HG03521 (cell line): ENCODE measurements at regions not wholly inside any gene's neighbourhood (a gene's known extent, or its start where the extent isn't known, plus 50 kb on each side); places are given as distances from the start of the nearest gene placed in this dataset.

Experiments used
- ATAC-seq: cut with Tn5 transposase; IDR thresholded peaks from one replicate; pipeline ENCODE4 v1.9.1; 2021; ENCODE audit warnings: mild to moderate bottlenecking, moderate library complexity; ENCODE audit not compliant: unreplicated experiment

DNA sequence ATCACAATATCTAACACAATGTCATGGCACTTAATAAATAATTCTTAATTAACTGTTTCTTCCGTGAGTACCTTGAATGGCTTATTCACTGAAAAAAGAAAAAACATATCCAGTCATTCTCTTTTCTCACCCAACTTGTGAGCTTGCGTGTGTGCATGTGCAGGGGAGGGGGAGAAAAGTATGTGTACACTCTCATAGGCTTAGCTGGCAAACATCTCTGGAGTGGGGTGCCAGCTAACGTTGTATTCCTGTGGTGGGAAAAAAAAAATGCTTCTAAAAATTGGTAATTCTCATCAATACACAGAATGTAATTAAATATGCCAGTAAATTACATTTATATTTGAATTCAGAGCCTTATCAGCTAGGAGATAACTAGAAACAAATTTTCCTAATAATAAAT, 291.9 kb upstream of the NOX3 start:
- no peak for ATAC-seq

DNA sequence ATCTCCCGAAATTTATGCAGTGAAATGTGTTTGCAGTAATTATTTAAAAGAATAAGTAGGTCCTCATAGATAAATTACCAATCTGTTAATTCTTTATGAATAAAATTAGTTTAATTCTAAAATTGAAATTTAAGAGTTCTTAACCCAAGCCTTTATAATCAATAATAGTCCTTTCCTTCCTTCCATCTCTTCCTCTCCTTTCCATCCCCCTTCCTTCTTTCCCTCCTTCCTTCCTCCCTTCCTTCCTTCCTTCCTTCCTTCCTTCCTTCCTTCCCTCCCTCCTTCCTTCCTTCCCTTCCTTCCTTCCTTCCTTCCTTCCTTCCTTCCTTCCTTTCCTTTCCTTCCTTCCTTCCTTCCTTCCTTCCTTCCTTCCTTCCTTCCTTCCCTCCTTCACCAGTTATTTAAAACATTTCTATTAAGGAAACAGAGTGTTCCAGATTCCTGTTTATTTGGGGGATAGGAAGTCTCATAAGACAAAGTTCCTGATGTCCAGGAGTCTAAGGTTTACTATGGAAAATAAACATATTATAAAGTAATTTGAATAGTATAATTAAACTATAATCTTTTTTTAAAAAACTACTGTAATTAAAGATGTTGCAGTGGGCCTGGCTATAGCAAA, 285.3 kb upstream of the NOX3 start:
- no peak for ATAC-seq

DNA sequence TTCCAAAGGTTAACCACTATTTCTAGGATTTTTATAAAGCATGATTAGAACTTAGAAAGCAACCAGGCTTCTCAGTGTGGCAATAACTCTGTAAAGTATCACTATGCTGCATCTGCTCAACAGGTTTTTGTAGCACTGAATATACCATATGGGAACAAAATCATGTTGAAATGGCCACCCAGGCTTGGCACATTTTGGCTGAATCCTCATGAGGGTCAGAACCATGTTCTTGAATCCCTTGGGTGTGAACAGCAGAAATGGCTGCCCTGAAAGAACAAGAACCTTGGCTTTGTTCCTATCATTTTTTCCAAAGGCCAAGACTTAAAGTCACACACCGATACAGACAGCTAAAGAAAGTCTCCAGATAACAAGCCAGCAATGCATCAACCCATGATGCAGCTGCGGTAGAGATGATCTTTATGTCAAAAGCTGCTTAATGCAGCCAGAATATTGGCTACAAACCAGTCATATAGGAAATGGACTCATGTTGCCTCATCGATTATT, 283.0 kb upstream of the NOX3 start:
- ATAC-seq = no peak

DNA sequence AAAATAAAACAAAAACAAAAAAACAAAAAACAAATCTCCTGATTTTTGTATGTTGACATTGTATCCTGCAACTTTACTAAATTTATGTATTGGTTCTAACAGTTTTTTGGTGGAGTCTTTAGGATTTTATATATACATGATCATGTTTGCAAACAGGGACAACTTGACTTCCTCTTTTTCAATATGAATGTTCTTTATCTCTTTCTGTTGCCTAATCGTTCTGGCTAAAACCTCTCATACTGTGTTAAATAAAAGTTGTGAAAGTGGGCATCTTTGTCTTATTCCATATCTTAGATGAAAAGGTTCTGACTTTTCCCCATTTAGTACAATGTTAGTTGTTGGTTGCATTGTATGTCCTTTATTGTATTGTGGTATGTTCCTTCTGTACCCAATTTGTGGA, 261.7 kb upstream of the NOX3 start:
- no peak for ATAC-seq

DNA sequence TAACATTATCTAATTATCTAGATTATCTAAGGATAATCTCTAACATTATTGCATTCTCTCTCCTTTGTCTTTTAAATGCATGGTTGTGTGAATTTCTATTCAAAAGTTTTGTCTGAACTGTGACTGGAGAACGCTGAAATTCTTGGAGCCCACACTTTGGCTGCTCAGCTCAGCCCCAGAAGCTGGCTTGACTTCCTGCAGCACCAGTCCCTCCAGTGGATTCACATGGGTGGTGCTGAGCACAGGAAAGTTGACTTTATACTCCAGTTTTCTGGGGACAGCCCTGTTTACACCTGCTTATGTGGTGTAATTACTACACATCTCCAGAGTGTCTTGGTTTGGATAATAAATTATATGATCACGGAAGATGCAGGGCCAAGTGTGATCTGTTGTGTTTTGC, 255.1 kb upstream of the NOX3 start:
- ATAC-seq = no peak

DNA sequence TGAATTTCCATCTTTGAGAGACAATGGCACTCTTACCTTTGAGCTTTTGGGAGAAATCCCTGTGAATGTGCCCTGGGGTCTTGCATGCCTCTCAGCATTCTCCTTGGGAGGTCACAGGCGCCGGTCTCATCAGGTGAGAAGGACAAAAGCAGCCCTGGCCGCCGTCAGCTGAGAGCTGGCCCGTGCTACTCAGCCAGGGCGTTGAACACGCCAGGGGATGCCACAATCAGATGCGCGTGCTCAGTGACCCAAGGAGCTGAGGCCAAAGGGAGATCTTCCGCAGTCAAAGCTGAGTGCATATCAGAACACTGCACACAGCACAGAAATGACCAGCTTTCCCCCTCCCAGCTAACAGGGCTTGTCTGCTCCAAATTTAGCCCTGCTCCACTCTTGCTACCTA, 253.6 kb upstream of the NOX3 start:
- no peak for ATAC-seq

DNA sequence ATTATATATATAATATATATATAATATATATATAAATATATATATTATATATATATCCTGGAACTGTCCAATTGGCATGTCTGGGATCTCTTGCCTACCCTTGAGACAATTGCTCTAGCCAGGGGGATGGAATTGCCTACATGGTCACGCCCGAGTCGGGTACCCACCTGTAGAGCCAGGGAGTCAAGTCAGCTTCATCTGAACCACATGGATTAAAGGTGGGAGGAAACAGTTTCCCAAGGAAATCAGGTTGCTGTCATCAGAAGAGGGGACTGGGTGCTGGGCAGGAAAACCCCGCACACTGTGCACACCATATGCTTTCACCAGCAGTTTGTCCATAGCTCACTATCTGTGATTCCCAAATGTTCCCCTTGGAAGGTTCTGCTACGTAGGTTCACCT, 252.5 kb upstream of the NOX3 start:
- ATAC-seq = no peak

DNA sequence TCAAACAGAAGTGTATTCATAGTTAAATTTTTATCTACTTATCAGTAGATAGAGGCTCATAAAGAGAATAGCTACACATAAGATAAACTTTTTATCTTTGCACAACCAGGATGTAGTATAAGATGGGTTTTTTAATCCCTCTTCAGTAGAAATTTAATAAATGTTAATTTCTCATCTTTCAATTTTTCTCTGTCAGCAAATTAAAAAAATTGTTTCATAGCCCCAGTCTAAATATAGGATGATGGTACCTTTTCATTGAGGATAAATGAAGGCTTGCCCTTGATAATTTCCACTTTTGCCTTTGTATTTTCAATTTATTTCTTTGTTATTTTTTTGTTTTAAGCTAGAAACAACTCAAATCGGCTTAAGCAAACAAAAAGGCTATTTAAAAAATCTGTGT, 251.2 kb upstream of the NOX3 start:
- ATAC-seq = no peak

DNA sequence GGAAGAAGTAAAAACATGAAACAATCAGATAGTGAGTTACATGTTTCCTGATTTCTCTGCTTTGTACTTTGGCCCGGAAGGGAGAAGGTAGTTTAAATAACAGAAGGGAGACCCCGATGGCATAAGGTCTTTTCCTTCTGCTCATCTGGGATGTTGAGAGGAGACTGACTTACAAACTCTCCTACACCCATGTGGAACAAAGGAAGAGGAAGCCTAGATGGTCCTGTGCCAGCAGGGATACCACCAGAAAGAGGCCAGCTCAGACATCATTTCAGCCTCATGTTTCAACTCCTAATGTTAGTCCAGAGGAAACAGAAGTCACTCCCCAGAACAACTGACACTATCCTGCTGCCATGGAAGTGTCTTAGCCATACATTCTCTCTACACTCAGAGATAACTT, 250.7 kb upstream of the NOX3 start:
- no peak for ATAC-seq

DNA sequence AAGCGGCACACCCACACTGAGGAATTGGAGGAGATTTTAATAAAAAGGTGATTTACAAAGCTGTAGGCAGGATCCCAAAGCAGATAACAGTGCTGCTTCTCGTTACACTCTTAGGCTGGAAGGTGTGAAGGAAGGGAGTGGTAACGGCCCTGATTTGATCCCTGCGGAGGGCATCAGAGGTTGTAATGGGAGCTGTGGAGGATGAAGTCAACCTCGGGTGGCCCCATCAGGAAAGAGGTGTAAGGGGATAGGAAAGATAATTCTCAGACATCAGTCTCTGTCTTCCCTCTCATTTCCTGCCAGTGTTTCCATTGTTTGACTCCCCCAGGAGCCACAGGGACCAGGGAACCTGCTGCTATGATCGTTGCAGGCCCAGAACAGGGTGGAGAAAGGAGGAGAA, 245.7 kb upstream of the NOX3 start:
- ATAC-seq = no peak

DNA sequence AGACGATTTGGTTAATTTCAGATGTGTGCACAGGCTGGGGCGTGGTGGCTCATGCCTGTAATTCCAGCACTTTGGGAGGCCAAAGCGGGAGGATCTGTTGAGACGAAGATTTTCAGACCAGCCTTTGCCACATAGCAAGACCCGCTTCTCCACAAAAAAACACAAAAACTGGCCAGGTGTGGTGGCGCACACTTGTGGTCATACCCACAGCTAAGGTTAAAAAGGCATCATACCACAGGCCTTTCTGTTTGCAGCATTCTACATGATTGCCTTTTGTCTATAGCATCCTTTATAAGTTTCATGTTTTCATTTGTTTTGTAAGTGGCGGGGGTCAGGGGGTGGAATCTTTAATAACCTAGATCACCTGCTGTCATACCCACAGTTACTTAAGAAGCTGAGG, 239.9 kb upstream of the NOX3 start:
- ATAC-seq = no peak

DNA sequence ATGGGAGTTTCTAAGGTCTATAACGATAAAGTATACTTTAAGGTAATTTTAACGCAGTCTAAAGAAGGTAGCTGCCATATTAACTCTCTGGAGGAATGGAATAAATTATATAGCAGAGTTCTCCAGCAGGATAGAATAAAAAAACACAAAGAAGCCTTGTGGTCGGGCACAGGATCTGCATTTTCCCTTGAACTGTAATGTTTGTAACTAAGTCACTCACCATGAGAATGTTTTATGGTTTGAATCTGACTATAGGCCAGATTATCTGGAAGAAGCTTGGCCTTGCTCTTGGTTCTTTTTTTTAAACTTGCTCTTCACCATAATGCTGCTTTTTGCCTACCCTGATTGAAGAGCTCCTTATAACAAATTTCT, 238.8 kb upstream of the NOX3 start:
- no peak for ATAC-seq

DNA sequence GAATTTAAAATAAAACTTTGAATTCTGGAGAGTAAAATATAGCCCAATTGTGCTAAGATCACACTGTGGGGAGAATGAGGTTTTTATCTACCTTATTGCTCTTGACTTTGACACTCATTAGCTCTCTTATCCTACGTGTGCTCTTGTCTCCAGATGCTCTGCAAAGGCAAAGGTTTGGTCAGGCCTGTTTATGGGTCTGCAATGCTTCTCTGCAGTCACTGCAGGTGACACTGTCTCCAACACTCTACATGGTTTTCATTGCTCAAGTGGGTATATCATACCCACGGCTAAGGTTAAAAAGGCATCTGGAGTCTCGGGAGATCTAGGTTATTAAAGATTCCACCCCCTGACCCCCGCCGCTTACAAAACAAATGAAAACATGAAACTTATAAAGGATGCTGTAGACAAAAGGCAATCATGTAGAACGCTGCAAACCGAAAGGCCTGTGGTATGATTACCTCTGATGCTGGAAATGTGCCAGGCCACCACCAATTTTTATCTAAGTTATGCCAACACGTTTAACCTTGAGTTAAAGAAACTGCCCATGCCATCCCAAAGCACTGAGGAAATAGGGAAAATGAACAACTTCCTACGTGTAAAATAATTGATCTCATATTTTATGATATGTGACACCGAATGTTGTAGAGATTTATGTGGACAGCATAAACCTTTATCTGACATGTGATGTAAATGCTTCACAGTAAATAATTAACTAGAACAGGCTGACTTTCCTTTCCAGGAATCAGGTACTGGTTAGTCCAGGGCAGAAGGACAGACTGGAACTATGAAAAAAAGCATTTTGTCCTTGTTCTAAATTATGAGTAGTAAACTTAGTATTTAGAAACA, 238.2 kb upstream of the NOX3 start:
- ATAC-seq = no peak

DNA sequence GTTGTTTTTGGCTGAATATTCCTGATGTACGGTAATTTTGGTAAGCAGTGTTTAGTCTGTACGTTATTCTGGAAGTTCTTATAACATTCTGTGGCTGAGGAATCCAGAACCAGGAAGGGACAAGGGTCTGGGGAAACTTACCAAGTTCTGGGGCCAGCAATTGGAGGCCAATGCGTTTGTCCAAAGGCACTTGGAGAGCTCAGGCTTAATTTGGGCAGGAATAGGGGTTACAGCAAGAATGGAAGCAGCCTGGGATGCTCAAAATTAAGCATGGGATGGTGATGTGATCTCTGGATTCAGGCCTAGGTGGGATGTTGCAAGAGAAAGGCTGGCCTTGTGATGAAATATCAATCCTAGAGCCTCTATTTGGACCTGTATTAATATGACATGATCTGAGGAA, 235.2 kb upstream of the NOX3 start:
- ATAC-seq = no peak

DNA sequence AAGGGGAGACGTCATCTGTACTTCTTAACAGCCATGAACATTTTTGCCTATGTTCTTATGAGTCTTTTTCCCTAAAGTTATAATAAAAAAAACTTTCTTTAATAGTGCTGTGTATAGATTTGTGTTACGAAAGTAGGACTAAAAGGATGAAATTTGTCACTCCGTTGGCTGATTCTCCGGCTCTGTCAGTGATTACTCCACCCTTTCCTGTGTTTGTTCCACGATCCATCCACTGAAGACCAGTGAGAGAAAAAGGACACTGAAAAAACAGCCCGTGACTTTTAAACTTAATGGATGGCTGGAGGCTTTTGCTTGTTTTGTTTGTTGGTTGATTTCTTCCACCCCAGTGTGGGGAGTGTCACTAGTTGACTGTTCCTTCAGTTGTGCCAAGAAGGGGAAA, 232.0 kb upstream of the NOX3 start:
- no peak for ATAC-seq

DNA sequence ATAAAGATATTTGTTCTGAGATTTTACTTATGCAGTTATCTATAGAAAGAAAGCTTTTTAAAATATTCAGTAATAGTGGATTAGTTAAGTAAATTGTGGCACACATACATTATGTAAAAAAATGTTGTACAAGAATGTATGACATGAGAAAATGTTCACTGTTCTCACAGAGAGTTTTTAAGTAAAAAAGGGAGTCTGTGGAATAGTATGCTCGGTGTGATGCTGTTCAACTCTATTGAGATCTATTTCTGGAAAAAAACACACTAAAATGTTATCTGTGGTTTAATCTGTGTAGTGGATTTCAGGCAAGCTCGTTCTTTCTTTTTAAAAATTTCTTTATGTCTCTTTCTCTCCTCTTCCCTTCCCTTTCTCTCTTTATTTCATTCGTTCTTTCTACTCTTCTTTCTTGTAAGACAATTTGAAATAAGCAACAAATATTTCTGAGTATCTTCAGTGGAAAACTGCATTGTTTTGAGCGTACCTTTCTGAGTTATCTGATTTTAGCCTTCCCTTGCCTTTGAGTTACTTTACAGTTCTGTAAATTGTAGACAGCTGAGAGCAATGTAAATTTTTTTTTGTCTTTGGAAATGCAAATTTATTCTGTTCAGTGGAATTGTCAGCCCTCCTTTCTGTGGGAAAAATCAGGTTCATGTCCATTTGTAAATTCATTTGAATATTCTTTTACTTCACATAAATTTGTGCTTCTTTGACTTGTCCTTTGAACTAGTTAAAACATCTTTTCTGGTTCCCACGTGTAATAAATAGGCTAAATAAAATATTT, 229.0 kb upstream of the NOX3 start:
- no peak for ATAC-seq

DNA sequence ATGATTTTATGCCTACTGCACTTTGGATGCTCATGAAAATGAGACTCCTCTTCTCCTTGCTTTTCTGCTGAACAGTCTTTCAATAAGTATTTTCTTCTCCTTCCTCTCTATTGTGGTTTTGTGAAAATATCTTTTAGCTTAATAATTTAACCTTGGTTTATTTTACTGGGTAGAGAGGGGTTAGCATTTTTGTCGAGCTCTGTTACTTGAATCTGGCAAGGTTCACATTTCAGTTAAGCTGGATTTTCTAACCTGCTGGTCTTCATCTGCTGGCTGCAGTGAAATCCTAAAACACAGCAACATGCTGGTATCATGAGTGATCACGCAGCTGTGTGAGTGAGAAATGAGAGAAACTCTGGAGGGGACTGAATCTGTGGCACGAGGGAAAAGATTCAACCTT, 222.7 kb upstream of the NOX3 start:
- no peak for ATAC-seq

DNA sequence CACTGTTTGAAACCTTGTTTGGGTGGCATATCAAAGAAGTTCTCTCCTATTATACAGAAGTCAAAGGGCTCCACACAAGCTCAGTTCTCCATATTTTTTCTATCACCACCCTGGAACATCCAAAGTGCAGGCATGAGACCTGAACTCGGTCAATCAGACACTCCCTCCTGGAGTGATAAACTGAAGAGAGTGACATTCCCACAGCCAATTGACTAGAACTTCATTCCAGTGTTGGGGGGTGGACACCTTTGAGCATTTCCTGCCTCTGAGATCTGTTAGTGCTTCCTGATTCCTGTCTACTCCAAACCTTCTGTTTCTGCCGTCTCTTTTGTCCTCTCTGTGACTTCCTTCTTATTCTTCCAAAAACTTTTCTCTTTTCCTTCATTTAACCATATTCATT, 220.7 kb upstream of the NOX3 start:
- no peak for ATAC-seq

DNA sequence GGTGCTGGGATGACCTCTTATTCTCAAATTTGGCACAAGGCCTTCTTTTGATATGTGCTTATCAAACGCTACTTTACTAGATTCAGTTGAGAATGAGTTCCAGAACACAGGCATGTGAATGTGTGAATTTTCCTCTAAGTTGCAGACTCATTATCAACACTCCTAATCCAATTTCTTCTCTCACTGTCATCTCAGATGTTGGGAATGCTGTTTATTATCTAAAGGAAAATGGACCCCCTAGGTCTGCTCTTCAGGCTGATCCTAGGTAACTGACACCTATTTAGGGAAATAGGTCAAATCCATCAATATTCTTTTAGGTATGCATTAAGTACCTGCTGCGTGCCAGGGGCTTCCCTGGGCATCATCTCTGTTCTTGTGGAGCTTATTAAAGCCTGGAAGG, 215.0 kb upstream of the NOX3 start:
- no peak for ATAC-seq

DNA sequence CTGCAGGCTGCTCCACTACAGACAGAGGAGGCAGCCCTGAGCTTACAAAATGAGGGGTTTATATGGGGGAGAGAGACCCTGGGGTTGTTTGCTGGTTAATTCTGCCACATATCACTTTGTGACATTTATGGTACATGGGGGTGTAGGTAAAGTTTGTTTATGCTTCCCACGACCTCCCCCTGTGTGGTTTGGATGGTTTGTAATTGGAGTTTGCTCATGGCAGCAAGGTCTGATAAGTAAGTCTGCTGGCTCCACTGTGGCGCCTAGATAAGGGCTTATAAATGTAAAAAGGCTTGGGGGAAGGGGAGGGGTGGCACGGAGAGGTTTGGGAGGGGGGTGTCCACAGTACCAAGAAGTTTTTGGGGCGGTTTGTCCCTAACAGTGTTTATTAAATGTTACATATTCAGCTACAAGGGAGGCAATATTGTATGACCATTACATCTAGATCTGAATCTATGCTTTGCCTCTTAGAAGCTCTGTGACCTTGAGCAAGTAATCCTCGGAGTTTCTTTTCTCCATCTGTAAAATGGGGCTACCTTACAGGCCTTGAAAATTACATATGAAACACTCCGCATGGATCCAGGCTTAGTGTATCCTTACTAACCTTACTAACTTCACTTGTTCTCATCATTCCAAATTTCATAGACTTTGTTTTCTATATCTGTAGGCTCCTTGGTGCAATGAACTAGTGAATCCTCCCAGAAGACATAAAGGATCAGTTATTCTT, 204.8 kb upstream of the NOX3 start:
- no peak for ATAC-seq

DNA sequence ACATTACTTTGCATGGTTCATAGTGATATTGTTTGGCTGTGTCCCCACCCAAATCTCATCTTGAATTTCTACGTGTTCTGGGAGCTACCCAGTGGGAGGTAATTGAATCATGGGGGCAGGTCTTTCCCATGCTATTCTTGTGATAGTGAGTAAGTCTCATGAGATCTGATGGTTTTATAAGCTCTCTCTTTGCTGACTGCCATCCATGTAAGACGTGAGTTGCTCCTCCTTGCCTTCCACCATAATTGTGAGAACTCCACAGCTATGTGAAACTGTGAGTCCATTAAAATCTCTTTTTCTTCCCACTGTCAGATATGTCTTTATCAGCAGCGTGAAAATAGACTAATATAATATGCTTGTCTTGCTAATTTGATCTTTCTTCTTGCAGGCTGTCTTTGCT, 200.4 kb upstream of the NOX3 start:
- ATAC-seq = no peak
